Mesendoderm (in vitro differentiated cells): ENCODE measurements at regions not wholly inside any gene's neighbourhood (a gene's known extent, or its start where the extent isn't known, plus 50 kb on each side); places are given as distances from the start of the nearest gene placed in this dataset.

ENCODE experiments used
- DNase-seq: peaks from one replicate; pipeline ENCODE4 v3.0.0; 2013
- H2AK5ac ChIP-seq: 2 replicates; pipeline ENCODE4 v1.6.1; 2013; ENCODE audit warnings: low read length, inconsistent platforms
- H2BK120ac ChIP-seq: 2 replicates; pipeline ENCODE4 v1.6.1; 2013; ENCODE audit warnings: low read depth, mild to moderate bottlenecking, low read length, moderate library complexity, mixed read lengths
- H2BK15ac ChIP-seq: replicated peaks from 2 replicates; pipeline ENCODE4 v1.6.1; 2013; ENCODE audit warnings: low read depth, mild to moderate bottlenecking, moderate library complexity
- H2BK5ac ChIP-seq: 2 replicates; pipeline ENCODE4 v1.6.1; 2013; ENCODE audit warnings: low read length, inconsistent platforms
- H3K18ac ChIP-seq: 2 replicates; pipeline ENCODE4 v1.6.1; 2013; ENCODE audit warnings: mild to moderate bottlenecking, low read length, mixed read lengths
- H3K23ac ChIP-seq: one replicate; pipeline ENCODE4 v1.6.1; 2013; ENCODE audit warnings: low read length
- H3K27ac ChIP-seq: 2 replicates; pipeline ENCODE4 v1.5.1; 2013; ENCODE audit warnings: low read depth, mild to moderate bottlenecking, inconsistent platforms, low read length, moderate library complexity
- H3K27me3 ChIP-seq: 2 replicates; pipeline ENCODE4 v1.6.1; 2013; ENCODE audit warnings: low read length, control low read depth, mild to moderate bottlenecking, inconsistent platforms; ENCODE audit not compliant: insufficient read depth, poor library complexity
- H3K36me3 ChIP-seq: 2 replicates; pipeline ENCODE4 v1.6.1; 2013; ENCODE audit warnings: low read length, inconsistent platforms; ENCODE audit not compliant: control insufficient read depth, insufficient read depth
- H3K4ac ChIP-seq: one replicate; pipeline ENCODE4 v1.6.1; 2013; ENCODE audit warnings: low read depth, mild to moderate bottlenecking, low read length, moderate library complexity
- H3K4me1 ChIP-seq: 2 replicates; pipeline ENCODE4 v1.6.1; 2013; ENCODE audit warnings: low read depth, low read length, inconsistent platforms; ENCODE audit not compliant: control insufficient read depth
- H3K4me2 ChIP-seq: 2 replicates; pipeline ENCODE4 v1.6.1; 2013; ENCODE audit warnings: low read length
- H3K4me3 ChIP-seq: 2 replicates; pipeline ENCODE4 v1.5.1; 2013; ENCODE audit warnings: mild to moderate bottlenecking, low read length
- H3K56ac ChIP-seq: one replicate; pipeline ENCODE4 v1.6.1; 2013; ENCODE audit warnings: low read length
- H3K79me1 ChIP-seq: 2 replicates; pipeline ENCODE4 v1.6.1; 2013; ENCODE audit warnings: low read length, inconsistent platforms
- H3K79me2 ChIP-seq: 2 replicates; pipeline ENCODE4 v1.6.1; 2013; ENCODE audit warnings: mild to moderate bottlenecking, low read length; ENCODE audit not compliant: control insufficient read depth, insufficient read depth
- H3K9ac ChIP-seq: 2 replicates; pipeline ENCODE4 v1.6.1; 2013; ENCODE audit warnings: low read length, inconsistent platforms
- H4K5ac ChIP-seq: one replicate; pipeline ENCODE4 v1.6.1; 2013; ENCODE audit warnings: low read length
- H4K8ac ChIP-seq: one replicate; pipeline ENCODE4 v1.6.1; 2013; ENCODE audit warnings: low read depth, mild to moderate bottlenecking, control low read depth, low read length, moderate library complexity
- WGBS: extraction: QIAGEN DNeasy Blood & Tissue Kit; methylation state at CpG from one replicate; pipeline ENCODE4 v1.1.7; 2013; ENCODE audit warnings: low lambda C conversion rate, missing lambda C conversion rate; ENCODE audit not compliant: insufficient coverage; ENCODE audit errors: extremely low coverage; 5-methylcytosine and 5-hydroxymethylcytosine counted together

DNA sequence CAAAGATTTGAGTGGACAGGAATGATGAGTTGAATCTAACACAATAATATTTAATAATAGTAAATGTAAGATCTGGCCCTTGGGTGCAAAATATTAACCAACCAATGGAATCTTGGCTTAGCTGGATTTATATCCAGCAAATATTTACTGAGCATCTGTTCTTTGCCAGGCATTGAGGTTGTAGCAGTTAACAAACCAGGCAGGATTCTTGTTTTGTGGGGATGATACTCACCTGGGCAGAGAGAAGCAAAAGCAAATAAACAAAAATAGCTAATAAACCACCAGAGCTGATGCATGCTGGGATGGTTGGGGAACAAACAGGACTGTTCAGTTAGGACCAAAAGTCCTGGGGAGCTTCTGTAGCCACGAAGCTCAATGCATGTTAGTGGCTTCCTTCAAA lies 84.1 kb upstream of the CDH13 start:
- Histone ChIP-seq H3K4me2 (no peak overlapping the region), H4K5ac (no peak overlapping the region), H2BK5ac (no peak overlapping the region), H3K79me1 (no peaks in the 10 kb centered on the region), H3K4ac (no peak overlapping the region), H2AK5ac (no peak overlapping the region), H3K23ac (no peak overlapping the region), H3K79me2 (no peaks in the 10 kb centered on the region), H3K27me3 (no peaks in the 10 kb centered on the region), H4K8ac (no peak overlapping the region), H3K4me3 (no peak overlapping the region), H3K56ac (no peak overlapping the region), H3K36me3 (no peaks in the 10 kb centered on the region), H2BK120ac (no peak overlapping the region), H3K27ac (no peak overlapping the region), H3K9ac (no peak overlapping the region), H3K4me1 (no peaks in the 10 kb centered on the region), H2BK15ac (no peak overlapping the region), H3K18ac (no peak overlapping the region)
- no peak for DNase-seq
- no CpG with 5 or more reads among the region's 1 CpG for WGBS

GRCh38 chr16:82541103-82541502 lies 85.7 kb upstream of the CDH13 start:
- no peak overlapping the region for H2BK120ac ChIP-seq
- no peak overlapping the region for H4K5ac ChIP-seq
- no peak overlapping the region for H2BK5ac ChIP-seq
- no peak overlapping the region for H2AK5ac ChIP-seq
- no peak for DNase-seq
- no peak overlapping the region for H3K27ac ChIP-seq
- no peak overlapping the region for H4K8ac ChIP-seq
- no peaks in the 10 kb centered on the region for H3K4me1 ChIP-seq
- H3K27me3 ChIP-seq = no peaks in the 10 kb centered on the region
- no peak overlapping the region for H3K9ac ChIP-seq
- no peak overlapping the region for H3K18ac ChIP-seq
- no peaks in the 10 kb centered on the region for H3K36me3 ChIP-seq
- H3K56ac ChIP-seq = no peak overlapping the region
- no peaks in the 10 kb centered on the region for H3K79me2 ChIP-seq
- H3K4me2 ChIP-seq = no peak overlapping the region
- H3K23ac ChIP-seq = no peak overlapping the region
- no CpG with 5 or more reads among the region's 5 CpGs for WGBS
- H2BK15ac ChIP-seq = no peak overlapping the region
- no peak overlapping the region for H3K4ac ChIP-seq
- no peak overlapping the region for H3K4me3 ChIP-seq
- no peaks in the 10 kb centered on the region for H3K79me1 ChIP-seq

GRCh38 chr16:82535764-82536163 lies 91.0 kb upstream of the CDH13 start:
- no peak overlapping the region for H2BK5ac ChIP-seq
- no peaks in the 10 kb centered on the region for H3K4me1 ChIP-seq
- no peak overlapping the region for H3K18ac ChIP-seq
- no peak overlapping the region for H2AK5ac ChIP-seq
- H2BK15ac ChIP-seq = no peak overlapping the region
- H2BK120ac ChIP-seq = no peak overlapping the region
- no peak overlapping the region for H3K9ac ChIP-seq
- H4K5ac ChIP-seq = no peak overlapping the region
- no peak overlapping the region for H3K4me2 ChIP-seq
- no peaks in the 10 kb centered on the region for H3K79me1 ChIP-seq
- H3K79me2 ChIP-seq = no peaks in the 10 kb centered on the region
- no peak overlapping the region for H3K4ac ChIP-seq
- no peak overlapping the region for H3K23ac ChIP-seq
- H3K27ac ChIP-seq = no peak overlapping the region
- H3K36me3 ChIP-seq = no peaks in the 10 kb centered on the region
- no peak overlapping the region for H3K56ac ChIP-seq
- no peaks in the 10 kb centered on the region for H3K27me3 ChIP-seq
- 100% methylated on average over 2 of the region's 2 CpGs for WGBS
- H4K8ac ChIP-seq = no peak overlapping the region
- no peak for DNase-seq
- no peak overlapping the region for H3K4me3 ChIP-seq

GRCh38 chr16:82535262-82535661 lies 91.5 kb upstream of the CDH13 start:
- H4K5ac ChIP-seq = no peak overlapping the region
- H3K79me2 ChIP-seq = no peaks in the 10 kb centered on the region
- H2BK15ac ChIP-seq = no peak overlapping the region
- no peaks in the 10 kb centered on the region for H3K4me1 ChIP-seq
- H3K36me3 ChIP-seq = no peaks in the 10 kb centered on the region
- H3K27me3 ChIP-seq = no peaks in the 10 kb centered on the region
- no peak overlapping the region for H3K18ac ChIP-seq
- H3K79me1 ChIP-seq = no peaks in the 10 kb centered on the region
- H2BK120ac ChIP-seq = no peak overlapping the region
- no peak overlapping the region for H3K56ac ChIP-seq
- no peak overlapping the region for H3K4ac ChIP-seq
- H3K4me3 ChIP-seq = no peak overlapping the region
- no CpG with 5 or more reads among the region's 4 CpGs for WGBS
- no peak for DNase-seq
- H3K9ac ChIP-seq = no peak overlapping the region
- no peak overlapping the region for H3K4me2 ChIP-seq
- no peak overlapping the region for H4K8ac ChIP-seq
- no peak overlapping the region for H2BK5ac ChIP-seq
- no peak overlapping the region for H3K23ac ChIP-seq
- H3K27ac ChIP-seq = no peak overlapping the region
- H2AK5ac ChIP-seq = no peak overlapping the region

DNA sequence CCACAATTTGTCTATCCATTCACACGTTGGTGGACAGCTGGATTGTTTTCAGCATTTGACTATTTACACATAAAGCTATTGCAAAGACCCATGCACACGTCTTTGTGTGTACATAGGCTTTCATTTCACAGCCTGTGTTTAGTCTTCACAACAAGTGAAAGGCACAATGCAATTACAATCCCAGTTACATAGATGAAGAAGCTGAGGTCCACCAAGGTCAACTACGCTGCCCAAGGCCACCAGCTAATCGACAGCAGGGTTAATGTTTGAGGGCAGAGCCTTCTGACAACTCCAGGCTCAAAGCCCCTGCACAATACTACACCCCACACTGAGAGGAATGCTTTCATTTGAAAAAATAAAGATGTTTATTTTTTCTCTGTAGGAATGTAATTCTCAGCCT lies 93.6 kb upstream of the CDH13 start:
- Histone ChIP-seq H4K8ac (no peak overlapping the region), H3K56ac (no peak overlapping the region), H3K4ac (no peak overlapping the region), H4K5ac (no peak overlapping the region), H2BK15ac (no peak overlapping the region), H2BK120ac (no peak overlapping the region), H3K79me2 (no peaks in the 10 kb centered on the region), H3K27ac (no peak overlapping the region), H3K36me3 (no peaks in the 10 kb centered on the region), H3K4me1 (no peaks in the 10 kb centered on the region), H3K18ac (no peak overlapping the region), H3K9ac (no peak overlapping the region), H3K4me2 (no peak overlapping the region), H3K4me3 (no peak overlapping the region), H2BK5ac (no peak overlapping the region), H2AK5ac (no peak overlapping the region), H3K27me3 (no peaks in the 10 kb centered on the region), H3K23ac (no peak overlapping the region), H3K79me1 (no peaks in the 10 kb centered on the region)
- no peak for DNase-seq
- no CpG with 5 or more reads among the region's 4 CpGs for WGBS

DNA sequence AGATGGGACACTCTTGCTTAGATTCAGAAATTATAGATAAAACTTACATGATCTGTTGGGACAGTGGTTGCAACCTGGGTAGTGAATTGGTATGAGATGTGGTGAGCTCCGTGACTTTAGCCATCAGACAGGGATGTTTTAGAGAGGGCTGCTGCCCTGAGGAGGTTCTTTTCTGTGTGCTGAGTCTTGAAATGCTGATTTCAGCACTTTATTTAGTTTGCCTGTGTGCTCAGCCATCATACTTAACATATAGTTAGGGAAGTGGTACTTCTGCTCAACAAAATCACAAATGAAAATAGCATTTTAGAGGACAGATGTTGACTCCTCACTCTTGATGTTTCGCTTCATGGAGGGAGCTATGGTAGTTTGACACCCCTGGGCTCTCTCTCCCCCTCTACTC lies 95.9 kb upstream of the CDH13 start:
- H3K56ac ChIP-seq = no peak overlapping the region
- no peaks in the 10 kb centered on the region for H3K79me1 ChIP-seq
- no peak overlapping the region for H3K4me3 ChIP-seq
- no peak overlapping the region for H4K5ac ChIP-seq
- no peak overlapping the region for H2BK5ac ChIP-seq
- H3K4me1 ChIP-seq = no peaks in the 10 kb centered on the region
- H3K27me3 ChIP-seq = no peaks in the 10 kb centered on the region
- no CpG with 5 or more reads among the region's 2 CpGs for WGBS
- no peak overlapping the region for H3K9ac ChIP-seq
- no peak overlapping the region for H3K4me2 ChIP-seq
- no peak overlapping the region for H2BK120ac ChIP-seq
- H3K23ac ChIP-seq = no peak overlapping the region
- H2BK15ac ChIP-seq = no peak overlapping the region
- no peak overlapping the region for H3K18ac ChIP-seq
- no peaks in the 10 kb centered on the region for H3K79me2 ChIP-seq
- peak overlapping the region; percentile 13 for H4K8ac ChIP-seq
- no peak overlapping the region for H3K27ac ChIP-seq
- no peak overlapping the region for H3K4ac ChIP-seq
- no peak overlapping the region for H2AK5ac ChIP-seq
- DNase-seq = no peak
- H3K36me3 ChIP-seq = no peaks in the 10 kb centered on the region
